ENCODE measurements at regions not wholly inside any gene's neighbourhood (a gene's known extent, or its start where the extent isn't known, plus 50 kb on each side); places are given as distances from the start of the nearest gene placed in this dataset.

DNA sequence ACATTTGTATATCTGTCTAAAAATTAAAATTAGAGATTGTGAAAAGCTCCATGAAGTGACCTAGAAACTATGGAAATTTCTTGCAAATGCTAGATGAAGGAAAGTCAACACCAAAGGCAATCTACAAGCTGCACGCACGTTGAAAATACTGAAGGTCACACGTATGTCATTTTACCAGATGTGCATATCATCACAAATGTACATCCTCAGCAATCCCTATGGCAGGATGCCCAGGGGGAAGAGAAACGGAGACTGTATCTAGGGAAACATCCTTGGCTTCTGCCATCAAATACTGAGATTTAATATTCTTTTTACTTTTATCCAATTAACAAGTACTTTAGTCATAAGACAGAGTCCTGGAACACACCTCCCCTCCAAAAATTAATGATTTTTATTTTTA is 672.0 kb downstream of the RNF144B start:
- DNase-seq = no peak
- in situ Hi-C loops (cut with MboI; ENCODE audit: low pct_unique_long_range_greater_than_20kb, low sequenced_read_pairs) = no loop called here

- no peak for DNase-seq
- in situ Hi-C loops (cut with MboI; ENCODE audit: low pct_unique_long_range_greater_than_20kb, low sequenced_read_pairs) = no loop called here
Measured at GRCh38 chr6:19067165-19067564, 680.0 kb downstream of the RNF144B start.

GRCh38 chr6:19070520-19070919 is 683.4 kb downstream of the RNF144B start:
- no peak for DNase-seq
- in situ Hi-C loops (cut with MboI; ENCODE audit: low pct_unique_long_range_greater_than_20kb, low sequenced_read_pairs) = no loop called here

DNA sequence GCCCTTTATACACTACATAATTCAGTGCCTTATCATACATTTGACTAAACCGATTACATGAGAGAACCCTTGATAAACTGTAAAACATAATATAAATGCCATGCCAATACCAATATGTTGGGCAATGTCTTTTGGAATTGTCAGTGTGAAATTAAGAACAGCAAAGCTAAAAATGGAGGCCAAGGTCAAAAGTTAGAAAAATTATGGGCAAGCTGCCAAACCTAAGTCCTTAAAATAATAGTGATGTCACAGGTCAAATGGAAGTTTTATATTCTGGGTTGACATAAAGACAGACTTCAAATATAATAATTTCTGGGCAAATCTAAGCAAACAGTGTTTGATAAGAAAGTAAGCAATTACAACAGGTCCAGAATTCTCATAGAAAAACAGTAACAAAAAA is 696.7 kb downstream of the RNF144B start:
- in situ Hi-C loops (cut with MboI; ENCODE audit: low pct_unique_long_range_greater_than_20kb, low sequenced_read_pairs) = no loop called here
- no peak for DNase-seq

GRCh38 chr6:19086480-19086879 is 699.3 kb downstream of the RNF144B start:
- DNase-seq = no peak
- in situ Hi-C loops (cut with MboI; ENCODE audit: low pct_unique_long_range_greater_than_20kb, low sequenced_read_pairs) = no loop called here

GRCh38 chr6:19087296-19087695 is 700.1 kb downstream of the RNF144B start:
- DNase-seq = no peak
- in situ Hi-C loops (cut with MboI; ENCODE audit: low pct_unique_long_range_greater_than_20kb, low sequenced_read_pairs) = no loop called here

GRCh38 chr6:19087897-19088296 is 700.7 kb downstream of the RNF144B start:
- DNase-seq = no peak
- in situ Hi-C loops (cut with MboI; ENCODE audit: low pct_unique_long_range_greater_than_20kb, low sequenced_read_pairs) = no loop called here

- no peak for DNase-seq
- in situ Hi-C loops (cut with MboI; ENCODE audit: low pct_unique_long_range_greater_than_20kb, low sequenced_read_pairs) = no loop called here
Measured at GRCh38 chr6:19100752-19101151, 713.6 kb downstream of the RNF144B start.

DNA sequence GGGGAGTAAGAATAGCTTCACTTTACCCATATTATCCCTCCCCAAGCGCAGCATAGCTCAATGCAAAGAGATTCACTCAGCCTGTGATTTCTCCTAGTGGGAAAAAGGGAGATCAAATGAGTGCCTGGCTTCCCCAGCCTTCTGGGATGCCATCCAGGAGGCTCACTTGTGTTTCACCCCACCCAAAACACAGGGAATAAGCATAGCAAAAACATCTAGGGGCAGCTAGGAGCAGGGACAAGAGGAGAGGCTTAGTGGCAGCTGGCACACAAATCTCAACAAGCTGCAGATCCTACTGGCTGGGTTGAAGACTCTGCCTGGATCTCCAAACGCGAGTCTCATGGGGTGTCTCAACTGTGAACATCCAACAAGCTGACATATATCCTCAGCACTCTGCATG is 715.8 kb downstream of the RNF144B start:
- DNase-seq = no peak
- in situ Hi-C loops (cut with MboI; ENCODE audit: low pct_unique_long_range_greater_than_20kb, low sequenced_read_pairs) = no loop called here

GRCh38 chr6:19107468-19107867 is 720.3 kb downstream of the RNF144B start:
- in situ Hi-C loops (cut with MboI; ENCODE audit: low pct_unique_long_range_greater_than_20kb, low sequenced_read_pairs) = no loop called here
- no peak for DNase-seq

GRCh38 chr6:19121521-19121920 is 715.6 kb upstream of the ID4 start:
- in situ Hi-C loops (cut with MboI; ENCODE audit: low pct_unique_long_range_greater_than_20kb, low sequenced_read_pairs) = no loop called here
- no peak for DNase-seq

DNA sequence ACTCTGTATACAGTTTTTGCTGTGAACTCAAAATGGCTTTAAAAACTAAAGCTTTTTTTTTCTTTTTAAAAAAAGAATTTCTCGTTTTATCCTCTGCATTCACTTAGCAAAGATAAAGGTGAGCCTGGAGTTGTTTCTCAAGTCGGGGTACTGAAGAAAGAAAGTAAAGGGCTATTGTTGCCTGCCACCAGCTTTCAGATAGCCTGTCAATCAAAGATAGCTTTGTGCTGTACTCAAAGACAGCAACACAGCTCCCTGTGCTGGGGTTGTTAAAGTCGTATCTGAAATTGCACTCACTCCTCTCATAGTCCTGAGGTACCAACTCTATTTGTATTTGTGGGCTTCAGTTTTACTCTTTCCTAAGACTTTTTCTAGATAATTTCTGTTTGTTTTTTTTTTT is 710.1 kb upstream of the ID4 start:
- DNase-seq = no peak
- in situ Hi-C loops (cut with MboI; ENCODE audit: low pct_unique_long_range_greater_than_20kb, low sequenced_read_pairs) = no loop called here

GRCh38 chr6:19128701-19129100 is 708.5 kb upstream of the ID4 start:
- in situ Hi-C loops (cut with MboI; ENCODE audit: low pct_unique_long_range_greater_than_20kb, low sequenced_read_pairs) = no loop called here

GRCh38 chr6:19135706-19136105 is 701.5 kb upstream of the ID4 start:
- DNase-seq = no peak
- in situ Hi-C loops (cut with MboI; ENCODE audit: low pct_unique_long_range_greater_than_20kb, low sequenced_read_pairs) = no loop called here

More at GRCh38 chr6:19128701-19129100, 708.5 kb upstream of the ID4 start:
- DNase-seq = no peak

GRCh38 chr6:19137505-19137904 is 699.7 kb upstream of the ID4 start:
- in situ Hi-C loops (cut with MboI; ENCODE audit: low pct_unique_long_range_greater_than_20kb, low sequenced_read_pairs) = no loop called here
- no peak for DNase-seq

- in situ Hi-C loops (cut with MboI; ENCODE audit: low pct_unique_long_range_greater_than_20kb, low sequenced_read_pairs) = no loop called here
- no peak for DNase-seq
Measured at GRCh38 chr6:19142275-19142674, 694.9 kb upstream of the ID4 start.

DNA sequence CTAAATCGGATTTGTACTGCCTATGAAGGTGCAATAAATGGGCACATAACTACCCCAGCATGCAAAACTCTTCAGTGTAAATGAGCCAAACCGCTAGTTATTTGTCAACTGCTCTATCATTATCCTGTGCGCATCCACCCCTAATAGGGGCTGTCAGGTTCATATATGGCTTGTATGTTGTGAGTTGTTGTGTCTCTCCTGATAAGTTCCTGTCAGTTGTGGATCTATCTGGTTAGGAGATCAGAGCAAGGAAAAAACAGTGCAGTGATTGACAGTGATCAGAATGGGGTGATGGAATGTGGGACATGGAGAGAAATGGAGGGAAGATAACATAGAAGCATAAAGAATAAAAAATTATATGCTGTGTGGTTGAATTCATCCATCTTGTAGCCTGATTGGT is 686.9 kb upstream of the ID4 start:
- DNase-seq = no peak
- in situ Hi-C loops (cut with MboI; ENCODE audit: low pct_unique_long_range_greater_than_20kb, low sequenced_read_pairs) = no loop called here

- no peak for DNase-seq
- in situ Hi-C loops (cut with MboI; ENCODE audit: low pct_unique_long_range_greater_than_20kb, low sequenced_read_pairs) = no loop called here
Measured at GRCh38 chr6:19153270-19153980, 683.7 kb upstream of the ID4 start.

DNA sequence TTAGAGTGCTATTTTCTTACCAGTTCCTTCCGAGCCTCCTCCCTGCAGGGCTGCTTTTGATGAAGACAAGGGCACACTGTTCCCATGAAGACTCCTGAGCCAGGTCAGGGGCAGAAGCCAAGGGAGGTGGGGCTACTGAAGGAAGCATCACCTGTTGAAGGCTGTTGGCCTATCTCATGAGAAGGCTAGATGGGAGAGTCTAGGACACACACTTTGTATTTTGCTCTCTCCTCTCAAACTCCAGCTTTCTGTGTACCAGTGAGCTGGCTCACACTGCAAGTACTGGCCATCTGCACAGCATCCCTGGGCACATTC is 683.2 kb upstream of the ID4 start:
- DNase-seq = no peak

DNA sequence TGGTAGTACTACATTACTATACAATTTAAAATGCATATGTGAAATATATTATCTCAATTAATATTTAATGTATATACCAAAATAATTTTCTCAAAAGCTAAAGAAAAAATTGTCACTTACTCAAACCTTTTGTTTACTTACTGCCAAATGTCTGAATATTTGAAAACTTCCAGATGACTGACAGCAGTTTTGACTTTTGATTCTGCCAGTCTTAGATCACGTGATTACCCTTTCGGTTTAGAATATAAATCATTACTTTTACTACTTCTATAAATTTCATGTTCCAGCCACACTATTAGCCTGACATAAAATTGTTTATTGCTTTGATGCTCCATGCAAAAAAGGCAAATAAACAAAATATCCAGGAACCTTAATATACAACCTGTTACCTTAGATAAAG is 680.7 kb upstream of the ID4 start:
- in situ Hi-C loops (cut with MboI; ENCODE audit: low pct_unique_long_range_greater_than_20kb, low sequenced_read_pairs) = no loop called here
- no peak for DNase-seq

More for the DNA sequence above, 683.2 kb upstream of the ID4 start:
- in situ Hi-C loops (cut with MboI; ENCODE audit: low pct_unique_long_range_greater_than_20kb, low sequenced_read_pairs) = no loop called here

GRCh38 chr6:19157486-19157885 is 679.7 kb upstream of the ID4 start:
- in situ Hi-C loops (cut with MboI; ENCODE audit: low pct_unique_long_range_greater_than_20kb, low sequenced_read_pairs) = no loop called here
- DNase-seq = no peak

DNA sequence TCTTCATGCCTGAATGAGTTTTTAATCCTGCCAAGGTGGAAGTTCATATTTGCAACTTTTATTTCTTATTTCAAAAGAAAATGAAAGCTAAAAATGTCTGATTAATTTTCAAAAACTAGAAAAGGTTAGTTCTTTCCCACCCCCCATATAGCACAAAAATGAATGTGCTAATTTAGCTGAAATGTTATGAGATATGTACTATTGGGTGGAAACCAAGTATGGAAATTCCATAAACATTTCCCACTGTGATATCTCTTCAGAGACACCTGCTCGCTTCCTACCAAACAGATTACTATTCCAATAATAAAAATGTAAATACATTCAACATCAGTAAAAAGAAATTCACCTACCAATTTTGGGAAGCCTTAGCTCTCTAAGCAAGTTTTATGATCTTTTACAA is 678.6 kb upstream of the ID4 start:
- in situ Hi-C loops (cut with MboI; ENCODE audit: low pct_unique_long_range_greater_than_20kb, low sequenced_read_pairs) = no loop called here
- DNase-seq = no peak

Measured in KBM-7 (cell line).